Forelimb muscle (tissue), 1 donor: ENCODE measurements at regions not wholly inside any gene's neighbourhood (a gene's known extent, or its start where the extent isn't known, plus 50 kb on each side); places are given as distances from the start of the nearest gene placed in this dataset.
"Not testable (repeated sequence)": the region's sequence is repeated elsewhere in the genome, so short reads cannot be mapped to it uniquely, and the experiment has no call there.

Experiments
- DNase-seq: peaks from one replicate; pipeline ENCODE4 v3.0.0-alpha.2; 2013; ENCODE audit warnings: low read depth

- DNase-seq: no peak
Measured at GRCh38 chr5:19047277-19047676, 940.7 kb downstream of the CDH18 start.

GRCh38 chr5:19048726-19049125 lies 939.3 kb downstream of the CDH18 start:
- DNase-seq: no peak

GRCh38 chr5:19058216-19058615 lies 929.8 kb downstream of the CDH18 start:
- DNase-seq: no peak

- DNase-seq: no peak
Measured at GRCh38 chr5:19064094-19064493, 923.9 kb downstream of the CDH18 start.

- DNase-seq: no peak
Measured at GRCh38 chr5:19067741-19068140, 920.3 kb downstream of the CDH18 start.

- DNase-seq: no peak
Measured at GRCh38 chr5:19098434-19098833, 889.6 kb downstream of the CDH18 start.

- DNase-seq: no peak
Measured at GRCh38 chr5:19099195-19099594, 888.8 kb downstream of the CDH18 start.

GRCh38 chr5:19104948-19105347 lies 883.1 kb downstream of the CDH18 start:
- no peak for DNase-seq

- no peak for DNase-seq
Measured at GRCh38 chr5:19122923-19123322, 865.1 kb downstream of the CDH18 start.

- DNase-seq: no peak
Measured at GRCh38 chr5:19125956-19126713, 861.9 kb downstream of the CDH18 start.

- no peak for DNase-seq
Measured at GRCh38 chr5:19140276-19140675, 847.7 kb downstream of the CDH18 start.

GRCh38 chr5:19141937-19142524 lies 846.0 kb downstream of the CDH18 start:
- DNase-seq: not testable (repeated sequence)

GRCh38 chr5:19142713-19143414 lies 845.1 kb downstream of the CDH18 start:
- DNase-seq: not testable (repeated sequence)

GRCh38 chr5:19143935-19144334 lies 844.1 kb downstream of the CDH18 start:
- DNase-seq: no peak

- DNase-seq: peak; percentile 26
Measured at GRCh38 chr5:19169426-19169825, 818.6 kb downstream of the CDH18 start.

GRCh38 chr5:19172926-19173470 lies 815.0 kb downstream of the CDH18 start:
- no peak for DNase-seq

GRCh38 chr5:19175776-19176570 lies 812.0 kb downstream of the CDH18 start:
- no peak for DNase-seq

- no peak for DNase-seq
Measured at GRCh38 chr5:19179571-19179970, 808.4 kb downstream of the CDH18 start.

GRCh38 chr5:19189176-19189575 lies 798.8 kb downstream of the CDH18 start:
- no peak for DNase-seq

- no peak for DNase-seq
Measured at GRCh38 chr5:19193631-19194030, 794.4 kb downstream of the CDH18 start.

GRCh38 chr5:19196631-19197030 lies 791.4 kb downstream of the CDH18 start:
- DNase-seq: no peak

- DNase-seq: no peak
Measured at GRCh38 chr5:19200251-19200650, 787.7 kb downstream of the CDH18 start.
